ENCODE measurements at regions not wholly inside any gene's neighbourhood (a gene's known extent, or its start where the extent isn't known, plus 50 kb on each side); places are given as distances from the start of the nearest gene placed in this dataset.

DNA sequence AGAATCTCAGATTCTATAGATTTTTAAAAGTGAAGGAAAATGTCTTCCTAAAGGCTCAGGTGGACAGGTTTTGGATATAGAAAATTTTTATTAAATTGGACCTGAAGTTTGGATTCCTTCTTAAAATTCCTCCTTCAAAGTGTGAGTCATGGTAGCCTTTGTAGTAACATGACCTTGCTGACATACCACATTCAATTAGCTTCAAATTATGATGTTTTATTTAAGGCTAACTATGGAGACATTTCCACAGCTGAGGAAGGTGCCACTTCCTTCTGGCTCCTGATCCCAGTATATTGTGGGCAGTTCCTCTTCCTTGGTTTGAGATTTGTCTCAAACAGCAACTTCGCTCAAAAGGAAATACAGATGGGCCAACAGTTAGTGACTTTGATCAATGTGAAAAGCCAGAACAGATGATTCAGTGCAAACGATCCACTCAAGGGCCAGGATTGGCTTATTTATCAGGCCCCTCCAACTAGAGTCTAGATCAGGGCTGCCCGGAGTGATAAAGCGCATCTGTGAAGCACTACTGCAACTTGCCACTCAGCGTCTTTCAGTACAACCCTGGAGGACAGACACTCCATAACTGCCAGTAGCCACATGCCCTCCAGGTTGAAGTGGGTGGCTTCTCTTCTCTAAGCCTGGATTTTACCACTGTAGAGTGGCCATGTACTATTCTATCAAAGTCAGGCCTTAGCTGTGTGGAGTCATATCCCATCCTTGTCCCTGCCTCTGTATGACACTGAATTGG, 573.5 kb downstream of the KIF20B start:
- Histone ChIP-seq H3K9me3 (ENCODE audit: control insufficient read depth, low read length) (no peaks in the 10 kb centered on the region), H3K27me3 (ENCODE audit: control insufficient read depth, insufficient read depth, low read length) (no peaks in the 10 kb centered on the region), H3K36me3 (ENCODE audit: control insufficient read depth, insufficient read depth, low read length) (no peaks in the 10 kb centered on the region), H3K27ac (no peak overlapping the region), H3K4me1 (no peaks in the 10 kb centered on the region), H3K79me2 (no peaks in the 10 kb centered on the region), H3K9ac (no peak overlapping the region), H3K4me3 (ENCODE audit: low read depth, low read length) (no peak overlapping the region), H3K4me2 (ENCODE audit: low read length) (no peak overlapping the region), H2AFZ (no peak overlapping the region)
- TF ChIP-seq, protein P1, sequence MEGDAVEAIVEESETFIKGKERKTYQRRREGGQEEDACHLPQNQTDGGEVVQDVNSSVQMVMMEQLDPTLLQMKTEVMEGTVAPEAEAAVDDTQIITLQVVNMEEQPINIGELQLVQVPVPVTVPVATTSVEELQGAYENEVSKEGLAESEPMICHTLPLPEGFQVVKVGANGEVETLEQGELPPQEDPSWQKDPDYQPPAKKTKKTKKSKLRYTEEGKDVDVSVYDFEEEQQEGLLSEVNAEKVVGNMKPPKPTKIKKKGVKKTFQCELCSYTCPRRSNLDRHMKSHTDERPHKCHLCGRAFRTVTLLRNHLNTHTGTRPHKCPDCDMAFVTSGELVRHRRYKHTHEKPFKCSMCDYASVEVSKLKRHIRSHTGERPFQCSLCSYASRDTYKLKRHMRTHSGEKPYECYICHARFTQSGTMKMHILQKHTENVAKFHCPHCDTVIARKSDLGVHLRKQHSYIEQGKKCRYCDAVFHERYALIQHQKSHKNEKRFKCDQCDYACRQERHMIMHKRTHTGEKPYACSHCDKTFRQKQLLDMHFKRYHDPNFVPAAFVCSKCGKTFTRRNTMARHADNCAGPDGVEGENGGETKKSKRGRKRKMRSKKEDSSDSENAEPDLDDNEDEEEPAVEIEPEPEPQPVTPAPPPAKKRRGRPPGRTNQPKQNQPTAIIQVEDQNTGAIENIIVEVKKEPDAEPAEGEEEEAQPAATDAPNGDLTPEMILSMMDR (IDR thresholded peaks at IDR 0.05), result no peak

DNA sequence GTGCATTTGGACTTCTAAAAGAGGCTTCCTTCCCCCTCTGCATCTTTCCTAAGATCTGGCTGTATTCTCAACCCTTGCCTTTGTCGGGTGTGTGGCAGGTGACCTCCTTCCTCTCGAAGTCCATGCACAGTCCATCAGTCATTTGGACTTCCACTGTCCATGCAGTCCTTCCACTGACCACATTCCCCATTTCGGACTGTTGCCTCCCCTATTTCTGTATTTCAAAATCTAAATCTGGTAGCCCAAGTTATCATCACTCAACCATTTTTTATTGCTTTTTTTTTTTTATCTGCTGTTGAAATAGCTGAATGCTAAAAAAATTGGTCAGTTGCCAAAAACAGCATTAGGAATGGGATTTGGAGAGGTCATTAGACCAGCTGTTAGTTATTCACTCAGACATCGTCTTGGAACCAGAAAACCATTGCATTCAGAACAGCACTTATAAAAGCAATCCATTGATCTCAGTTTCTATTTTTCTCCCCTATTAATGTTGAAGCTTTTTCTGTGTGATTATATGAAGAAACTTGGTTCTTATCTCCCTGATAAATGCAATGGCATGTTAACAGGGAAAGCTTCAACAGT, 575.6 kb downstream of the KIF20B start:
- Histone ChIP-seq H3K27me3 (ENCODE audit: control insufficient read depth, insufficient read depth, low read length) (no peaks in the 10 kb centered on the region), H3K4me3 (ENCODE audit: low read depth, low read length) (no peak overlapping the region), H3K4me1 (no peaks in the 10 kb centered on the region)

DNA sequence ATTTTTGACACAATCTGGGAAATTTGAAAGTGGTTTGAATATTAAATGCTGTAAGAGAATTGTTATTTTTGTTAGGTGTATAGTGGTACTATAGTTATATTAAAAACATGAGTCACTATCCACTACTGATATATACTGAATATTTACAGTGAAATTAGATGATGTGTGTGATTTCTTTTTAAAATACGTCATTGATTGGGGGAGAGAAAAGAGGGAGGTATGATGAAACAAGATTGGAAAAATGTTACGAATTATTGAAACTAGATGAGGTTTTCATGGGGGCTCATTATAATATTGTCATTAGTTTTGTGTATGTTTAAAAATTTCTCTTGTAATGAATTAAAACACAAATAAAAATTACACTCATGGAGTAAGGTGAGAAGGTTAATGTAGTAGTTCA, 571.4 kb downstream of the HTR7 start:
- Histone ChIP-seq H3K9ac (no peak overlapping the region), H2AFZ (no peak overlapping the region), H3K4me3 (ENCODE audit: low read depth, low read length) (no peak overlapping the region), H3K27me3 (ENCODE audit: control insufficient read depth, insufficient read depth, low read length) (no peaks in the 10 kb centered on the region), H3K36me3 (ENCODE audit: control insufficient read depth, insufficient read depth, low read length) (no peaks in the 10 kb centered on the region), H3K9me3 (ENCODE audit: control insufficient read depth, low read length) (no peaks in the 10 kb centered on the region), H3K4me1 (peaks cover 8% of the 10 kb centered on the region), H3K4me2 (ENCODE audit: low read length) (no peak overlapping the region), H3K27ac (no peak overlapping the region), H3K79me2 (no peaks in the 10 kb centered on the region)
- TF ChIP-seq, protein P1 (IDR thresholded peaks at IDR 0.05), result no peak

More for the DNA sequence above, 575.6 kb downstream of the KIF20B start:
- no peaks in the 10 kb centered on the region for H3K36me3 ChIP-seq (ENCODE audit: control insufficient read depth, insufficient read depth, low read length)
- TF ChIP-seq, protein P1 (IDR thresholded peaks at IDR 0.05), result no peak
- H2AFZ ChIP-seq, result no peak overlapping the region
- no peak overlapping the region for H3K27ac ChIP-seq
- no peaks in the 10 kb centered on the region for H3K9me3 ChIP-seq (ENCODE audit: control insufficient read depth, low read length)
- no peak overlapping the region for H3K9ac ChIP-seq
- no peak overlapping the region for H3K4me2 ChIP-seq (ENCODE audit: low read length)
- no peaks in the 10 kb centered on the region for H3K79me2 ChIP-seq

DNA sequence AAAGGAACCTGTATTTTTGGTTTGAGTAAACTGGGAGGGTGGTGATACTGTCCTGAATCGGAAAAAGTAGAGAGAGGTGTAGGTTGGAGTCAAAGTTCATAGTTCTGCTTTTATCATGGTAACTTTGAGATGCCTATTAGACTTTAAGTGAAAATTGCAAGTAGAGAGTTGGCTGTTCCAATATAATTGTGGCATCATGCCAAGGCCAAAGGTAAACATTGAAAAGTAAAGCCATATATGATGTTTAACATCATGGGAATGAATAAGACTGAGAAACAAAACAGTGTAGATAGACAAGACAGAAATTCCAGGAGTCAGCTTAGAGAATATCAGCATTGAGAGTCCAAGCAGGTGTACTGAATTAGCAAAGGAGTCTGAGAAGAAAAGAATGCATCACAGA, 570.9 kb downstream of the HTR7 start:
- Histone ChIP-seq H3K4me2 (ENCODE audit: low read length) (no peak overlapping the region), H3K36me3 (ENCODE audit: control insufficient read depth, insufficient read depth, low read length) (no peaks in the 10 kb centered on the region), H3K27me3 (ENCODE audit: control insufficient read depth, insufficient read depth, low read length) (no peaks in the 10 kb centered on the region), H3K4me3 (ENCODE audit: low read depth, low read length) (no peak overlapping the region), H3K4me1 (peaks cover 8% of the 10 kb centered on the region), H3K79me2 (no peaks in the 10 kb centered on the region), H3K9me3 (ENCODE audit: control insufficient read depth, low read length) (no peaks in the 10 kb centered on the region), H2AFZ (no peak overlapping the region), H3K27ac (no peak overlapping the region), H3K9ac (no peak overlapping the region)
- TF ChIP-seq, protein P1 (IDR thresholded peaks at IDR 0.05), result no peak

Data from parathyroid adenoma (tissue), 2 donors.